ENCODE measurements at regions not wholly inside any gene's neighbourhood (a gene's known extent, or its start where the extent isn't known, plus 50 kb on each side); places are given as distances from the start of the nearest gene placed in this dataset.

- H3K36me3 ChIP-seq (ENCODE audit: insufficient read depth, low read length): no peaks in the 10 kb centered on the region
- no peaks in the 10 kb centered on the region for H3K79me2 ChIP-seq (ENCODE audit: insufficient read depth, low read length)
- no peaks in the 10 kb centered on the region for H4K20me1 ChIP-seq (ENCODE audit: insufficient read depth, low read length)
- no peaks in the 10 kb centered on the region for H3K27me3 ChIP-seq (ENCODE audit: insufficient read depth, low read length)
- H3K4me2 ChIP-seq (ENCODE audit: low read length): no peak overlapping the region
- no peaks in the 10 kb centered on the region for H3K4me1 ChIP-seq (ENCODE audit: insufficient read depth, low read length, severe bottlenecking)
- H2AFZ ChIP-seq (ENCODE audit: low read length): no peak overlapping the region
- H3K9ac ChIP-seq (ENCODE audit: low read length): no peak overlapping the region
- TF ChIP-seq CTCF (IDR thresholded peaks at IDR 0.05; ENCODE audit: low read length) (no peak), EZH2 (IDR thresholded peaks at IDR 0.05; ENCODE audit: borderline replicate concordance, low read length) (no peak)
- no peaks in the 10 kb centered on the region for H3K9me2 ChIP-seq (ENCODE audit: low read depth, low read length)
- H3K27ac ChIP-seq (ENCODE audit: low read depth, low read length, poor library complexity, severe bottlenecking): no peak overlapping the region
- H3F3A ChIP-seq (ENCODE audit: insufficient read depth, low read length): no peaks in the 10 kb centered on the region
- no peaks in the 10 kb centered on the region for H3K9me3 ChIP-seq (ENCODE audit: low read length)
- no peak overlapping the region for H3K4me3 ChIP-seq (ENCODE audit: low read depth, low read length, poor library complexity, severe bottlenecking)
Observed at GRCh38 chr7:35570937-35571336, 124.0 kb downstream of the HERPUD2 start.

GRCh38 chr7:35565927-35566326, 129.0 kb downstream of the HERPUD2 start:
- Histone ChIP-seq H3K9me2 (ENCODE audit: low read depth, low read length) (no peaks in the 10 kb centered on the region), H3K9ac (ENCODE audit: low read length) (no peak overlapping the region), H2AFZ (ENCODE audit: low read length) (no peak overlapping the region), H3K79me2 (ENCODE audit: insufficient read depth, low read length) (no peaks in the 10 kb centered on the region), H3K27me3 (ENCODE audit: insufficient read depth, low read length) (peaks cover 6% of the 10 kb centered on the region; the same call in 1 of the 2 replicates), H3F3A (ENCODE audit: insufficient read depth, low read length) (no peaks in the 10 kb centered on the region), H3K4me3 (ENCODE audit: low read depth, low read length, poor library complexity, severe bottlenecking) (no peak overlapping the region), H3K4me2 (ENCODE audit: low read length) (no peak overlapping the region), H4K20me1 (ENCODE audit: insufficient read depth, low read length) (no peaks in the 10 kb centered on the region), H3K27ac (ENCODE audit: low read depth, low read length, poor library complexity, severe bottlenecking) (no peak overlapping the region), H3K4me1 (ENCODE audit: insufficient read depth, low read length, severe bottlenecking) (no peaks in the 10 kb centered on the region), H3K36me3 (ENCODE audit: insufficient read depth, low read length) (no peaks in the 10 kb centered on the region), H3K9me3 (ENCODE audit: low read length) (no peaks in the 10 kb centered on the region)
- TF ChIP-seq CTCF (IDR thresholded peaks at IDR 0.05; ENCODE audit: low read length) (no peak), EZH2 (IDR thresholded peaks at IDR 0.05; ENCODE audit: borderline replicate concordance, low read length) (no peak)

- H3K27ac ChIP-seq (ENCODE audit: low read depth, low read length, poor library complexity, severe bottlenecking): no peak overlapping the region
- no peaks in the 10 kb centered on the region for H4K20me1 ChIP-seq (ENCODE audit: insufficient read depth, low read length)
- no peak overlapping the region for H3K4me3 ChIP-seq (ENCODE audit: low read depth, low read length, poor library complexity, severe bottlenecking)
- no peaks in the 10 kb centered on the region for H3K36me3 ChIP-seq (ENCODE audit: insufficient read depth, low read length)
- no peaks in the 10 kb centered on the region for H3F3A ChIP-seq (ENCODE audit: insufficient read depth, low read length)
- no peaks in the 10 kb centered on the region for H3K9me2 ChIP-seq (ENCODE audit: low read depth, low read length)
- H3K9ac ChIP-seq (ENCODE audit: low read length): no peak overlapping the region
- no peak overlapping the region for H2AFZ ChIP-seq (ENCODE audit: low read length)
- H3K27me3 ChIP-seq (ENCODE audit: insufficient read depth, low read length): no peaks in the 10 kb centered on the region
- no peaks in the 10 kb centered on the region for H3K9me3 ChIP-seq (ENCODE audit: low read length)
- TF ChIP-seq CTCF (IDR thresholded peaks at IDR 0.05; ENCODE audit: low read length) (no peak), EZH2 (IDR thresholded peaks at IDR 0.05; ENCODE audit: borderline replicate concordance, low read length) (no peak)
- no peak overlapping the region for H3K4me2 ChIP-seq (ENCODE audit: low read length)
- no peaks in the 10 kb centered on the region for H3K79me2 ChIP-seq (ENCODE audit: insufficient read depth, low read length)
- no peaks in the 10 kb centered on the region for H3K4me1 ChIP-seq (ENCODE audit: insufficient read depth, low read length, severe bottlenecking)
Observed at GRCh38 chr7:35558841-35559240, 136.1 kb downstream of the HERPUD2 start.

Data from OCI-LY1 (cell line).